ENCODE measurements at regions not wholly inside any gene's neighbourhood (a gene's known extent, or its start where the extent isn't known, plus 50 kb on each side); places are given as distances from the start of the nearest gene placed in this dataset.

DNA sequence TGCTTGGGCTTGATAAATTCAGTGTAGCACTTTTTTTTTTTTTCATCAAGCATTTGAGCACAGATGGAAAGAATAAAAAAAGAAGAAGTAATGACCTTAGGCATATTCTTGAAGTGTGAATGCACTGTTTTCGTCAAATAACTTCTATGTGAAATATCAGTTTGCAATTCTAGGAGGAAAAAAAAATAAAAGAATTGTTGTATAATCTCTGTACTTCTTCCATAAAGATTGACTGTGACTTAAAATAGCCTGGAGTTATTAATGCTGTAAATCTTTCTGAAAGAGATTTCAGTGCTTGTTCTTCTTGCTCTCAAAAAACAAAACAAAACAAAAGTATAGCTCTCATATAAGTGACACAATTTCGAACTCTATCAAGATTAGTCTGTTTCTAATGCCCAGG, 536.9 kb upstream of the ZNF608 start:
- H3K4me3 ChIP-seq (ENCODE audit: low read depth, low read length) = no peak overlapping the region
- TF ChIP-seq, protein P1, sequence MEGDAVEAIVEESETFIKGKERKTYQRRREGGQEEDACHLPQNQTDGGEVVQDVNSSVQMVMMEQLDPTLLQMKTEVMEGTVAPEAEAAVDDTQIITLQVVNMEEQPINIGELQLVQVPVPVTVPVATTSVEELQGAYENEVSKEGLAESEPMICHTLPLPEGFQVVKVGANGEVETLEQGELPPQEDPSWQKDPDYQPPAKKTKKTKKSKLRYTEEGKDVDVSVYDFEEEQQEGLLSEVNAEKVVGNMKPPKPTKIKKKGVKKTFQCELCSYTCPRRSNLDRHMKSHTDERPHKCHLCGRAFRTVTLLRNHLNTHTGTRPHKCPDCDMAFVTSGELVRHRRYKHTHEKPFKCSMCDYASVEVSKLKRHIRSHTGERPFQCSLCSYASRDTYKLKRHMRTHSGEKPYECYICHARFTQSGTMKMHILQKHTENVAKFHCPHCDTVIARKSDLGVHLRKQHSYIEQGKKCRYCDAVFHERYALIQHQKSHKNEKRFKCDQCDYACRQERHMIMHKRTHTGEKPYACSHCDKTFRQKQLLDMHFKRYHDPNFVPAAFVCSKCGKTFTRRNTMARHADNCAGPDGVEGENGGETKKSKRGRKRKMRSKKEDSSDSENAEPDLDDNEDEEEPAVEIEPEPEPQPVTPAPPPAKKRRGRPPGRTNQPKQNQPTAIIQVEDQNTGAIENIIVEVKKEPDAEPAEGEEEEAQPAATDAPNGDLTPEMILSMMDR (IDR thresholded peaks at IDR 0.05; ENCODE audit: insufficient read depth, low read depth, low read length) = no peak
- no peak for DNase-seq (ENCODE audit: low read depth)

DNA sequence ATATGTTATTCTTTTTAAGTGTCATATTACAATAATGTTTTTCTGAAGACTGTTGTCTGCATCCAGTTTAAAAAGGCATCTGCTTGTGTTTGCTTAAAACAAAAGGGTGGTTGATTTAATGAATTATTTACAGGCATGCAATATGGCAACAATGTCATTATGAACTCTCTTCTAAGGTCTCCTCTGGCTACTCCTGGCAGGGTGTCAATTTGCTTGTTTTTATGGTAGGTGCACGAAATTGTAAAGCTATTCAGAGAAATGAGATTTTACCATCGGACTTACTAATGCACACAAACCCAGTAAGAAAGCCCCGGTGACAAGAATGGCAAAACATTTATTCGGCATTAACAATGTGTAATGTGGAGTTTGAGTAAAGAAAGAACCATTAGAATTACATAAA, 539.8 kb upstream of the ZNF608 start:
- no peak for DNase-seq (ENCODE audit: low read depth)
- TF ChIP-seq, protein P1 (IDR thresholded peaks at IDR 0.05; ENCODE audit: insufficient read depth, low read depth, low read length) = no peak

DNA sequence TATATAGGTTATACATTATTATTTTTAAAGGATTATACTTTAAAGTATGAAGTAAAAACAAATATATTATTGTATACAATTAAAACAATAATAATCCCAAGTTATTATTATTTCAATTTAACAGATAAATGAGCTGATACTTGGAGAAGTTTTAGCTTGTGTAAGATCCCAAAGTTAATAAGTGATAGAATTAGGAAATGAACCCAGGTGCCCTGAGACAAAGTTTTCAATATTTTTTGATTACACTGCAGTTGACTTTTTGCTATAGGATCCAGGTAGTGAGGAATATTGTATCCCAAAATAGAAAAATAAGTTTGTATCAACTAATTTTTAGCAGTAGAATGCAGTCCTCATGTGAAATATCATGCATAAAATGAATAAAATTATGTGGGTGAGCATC, 543.2 kb upstream of the ZNF608 start:
- no peak overlapping the region for H3K4me3 ChIP-seq (ENCODE audit: low read depth, low read length)
- DNase-seq (ENCODE audit: low read depth) = no peak
- TF ChIP-seq, protein P1 (IDR thresholded peaks at IDR 0.05; ENCODE audit: insufficient read depth, low read depth, low read length) = no peak

More for the DNA sequence above, 539.8 kb upstream of the ZNF608 start:
- H3K4me3 ChIP-seq (ENCODE audit: low read depth, low read length) = no peak overlapping the region

DNA sequence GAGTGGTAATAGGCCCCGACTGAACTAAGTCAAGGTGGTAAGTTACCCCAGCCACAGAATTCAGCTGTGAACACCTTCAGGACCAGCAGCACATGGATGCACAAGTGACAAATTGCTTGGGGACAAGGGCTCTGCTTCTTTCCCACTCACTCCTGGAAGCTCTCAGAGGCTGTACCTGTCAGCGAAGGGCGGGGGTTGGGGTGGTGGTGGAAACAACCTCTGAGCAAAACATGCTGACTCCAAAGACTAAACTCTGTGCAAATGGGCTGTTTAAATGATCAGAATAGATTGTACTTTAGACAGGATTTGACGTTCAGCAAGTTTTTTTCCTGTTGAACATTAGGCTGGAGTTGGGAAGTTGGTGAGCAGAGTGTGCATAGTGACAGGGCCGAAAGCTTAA, 544.5 kb upstream of the ZNF608 start:
- DNase-seq (ENCODE audit: low read depth) = no peak
- TF ChIP-seq, protein P1 (IDR thresholded peaks at IDR 0.05; ENCODE audit: insufficient read depth, low read depth, low read length) = no peak

DNA sequence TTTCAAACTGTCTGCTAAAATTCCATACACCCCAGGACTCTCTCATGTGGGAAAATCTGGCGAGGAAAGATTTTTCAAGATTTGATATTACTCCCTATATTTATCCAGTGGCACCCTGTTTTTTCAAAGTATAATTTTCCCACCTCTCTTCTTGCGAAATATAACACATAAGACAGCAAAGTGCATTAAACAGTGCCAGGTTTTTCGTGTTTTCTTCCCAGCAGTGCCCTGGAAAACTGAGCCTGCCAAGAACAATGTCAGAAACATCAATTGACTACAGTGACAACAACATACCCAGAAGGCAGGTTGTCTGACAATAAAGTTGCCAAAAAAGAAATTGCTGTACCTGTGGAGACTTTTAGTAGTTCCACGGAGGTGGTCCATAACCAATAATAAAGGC, 545.0 kb upstream of the ZNF608 start:
- H3K4me3 ChIP-seq (ENCODE audit: low read depth, low read length) = no peak overlapping the region
- TF ChIP-seq, protein P1 (IDR thresholded peaks at IDR 0.05; ENCODE audit: insufficient read depth, low read depth, low read length) = no peak
- DNase-seq (ENCODE audit: low read depth) = no peak

More for the DNA sequence above, 544.5 kb upstream of the ZNF608 start:
- no peak overlapping the region for H3K4me3 ChIP-seq (ENCODE audit: low read depth, low read length)

DNA sequence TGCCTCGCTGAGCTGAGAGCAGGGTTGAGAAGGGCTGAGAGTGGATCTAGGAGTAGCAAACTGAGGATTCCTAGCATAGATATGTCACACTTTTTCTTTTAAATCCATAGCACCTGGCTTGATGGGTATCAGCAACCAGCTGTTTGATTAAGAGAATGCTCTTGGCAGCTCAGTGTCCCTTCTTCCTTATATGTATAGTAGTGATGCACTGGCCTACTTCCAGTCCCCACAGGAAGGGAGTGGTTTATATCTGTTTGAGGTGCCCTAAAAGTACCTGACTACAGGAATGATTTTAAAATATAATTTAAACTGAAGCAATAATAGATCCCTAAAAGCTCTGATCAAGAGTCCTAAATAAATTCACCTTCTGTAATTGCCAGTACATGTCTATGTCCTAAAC, 546.8 kb upstream of the ZNF608 start:
- H3K4me3 ChIP-seq (ENCODE audit: low read depth, low read length) = no peak overlapping the region
- no peak for DNase-seq (ENCODE audit: low read depth)
- TF ChIP-seq, protein P1 (IDR thresholded peaks at IDR 0.05; ENCODE audit: insufficient read depth, low read depth, low read length) = no peak

DNA sequence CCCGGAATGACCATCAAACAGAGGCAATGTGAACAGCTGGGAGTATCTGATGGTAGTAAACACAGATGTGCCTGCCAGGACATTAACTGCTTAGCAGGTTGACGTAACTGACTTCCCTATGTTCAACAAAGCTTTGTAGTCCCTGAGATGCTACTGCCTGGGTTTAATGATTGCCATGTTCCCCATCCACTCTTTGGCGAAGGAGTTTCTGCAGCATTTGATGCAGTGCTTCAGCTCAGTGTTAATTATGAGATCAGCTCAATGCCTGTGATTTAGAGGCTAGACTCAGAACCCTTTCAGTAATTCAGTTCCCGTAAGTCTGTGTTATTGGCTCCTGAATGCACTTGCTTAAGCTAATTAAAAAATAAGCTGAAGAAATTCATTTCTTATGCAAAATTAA, 547.3 kb upstream of the ZNF608 start:
- peak; percentile 24 for DNase-seq (ENCODE audit: low read depth)
- TF ChIP-seq, protein P1 (IDR thresholded peaks at IDR 0.05; ENCODE audit: insufficient read depth, low read depth, low read length) = no peak
- H3K4me3 ChIP-seq (ENCODE audit: low read depth, low read length) = no peak overlapping the region

Data from fibroblast of villous mesenchyme (primary cell).